ENCODE measurements at regions not wholly inside any gene's neighbourhood (a gene's known extent, or its start where the extent isn't known, plus 50 kb on each side); places are given as distances from the start of the nearest gene placed in this dataset.
A peak's percentile ranks its signal among the peaks of the same experiment; 100 is the strongest.
"Not testable (repeated sequence)": the region's sequence is repeated elsewhere in the genome, so short reads cannot be mapped to it uniquely, and the experiment has no call there.

GRCh38 chrX:43269201-43269600 is 386.9 kb upstream of the MAOA start:
- H3K9me3 Mint-ChIP-seq: peaks cover 3 to 8% (median 4%) of the 10 kb centered on the region in 3 donors

GRCh38 chrX:43277879-43278278 is 378.2 kb upstream of the MAOA start:
- H3K36me3 Mint-ChIP-seq: no peaks in the 10 kb centered on the region
- no peaks in the 10 kb centered on the region for H3K4me1 Mint-ChIP-seq
- no peak overlapping the region for H3K4me3 Mint-ChIP-seq
- H3K9me3 Mint-ChIP-seq: peaks cover 3 to 28% (median 12%) of the 10 kb centered on the region in 3 donors
- no peak overlapping the region for H3K27ac Mint-ChIP-seq
- no peaks in the 10 kb centered on the region for H3K27me3 Mint-ChIP-seq

More at GRCh38 chrX:43269201-43269600, 386.9 kb upstream of the MAOA start:
- Mint-ChIP-seq H3K36me3 (no peaks in the 10 kb centered on the region), H3K27ac (no peak overlapping the region), H3K4me1 (peaks cover 0 to 4% (median 0%) of the 10 kb centered on the region in 3 donors), H3K27me3 (no peaks in the 10 kb centered on the region), H3K4me3 (no peak overlapping the region)

DNA sequence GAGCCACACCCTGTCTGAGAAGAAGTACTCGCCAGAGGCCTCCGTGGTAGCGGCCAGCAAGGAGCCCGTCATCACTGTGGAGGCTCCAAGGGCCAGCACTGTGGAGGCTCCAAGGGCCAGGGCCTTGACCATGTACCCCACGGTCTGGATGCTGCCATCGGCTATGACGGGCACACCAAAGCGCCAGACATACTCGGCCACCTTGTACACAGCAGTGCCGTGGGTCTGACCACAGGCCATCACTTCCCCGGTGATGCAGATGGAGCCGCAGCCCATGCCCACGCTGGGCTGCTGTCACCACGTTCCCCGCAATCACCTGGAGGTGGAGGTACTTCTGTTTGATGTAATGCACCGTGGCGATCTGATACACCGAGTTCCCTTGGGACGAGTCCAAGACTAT is 377.7 kb upstream of the MAOA start:
- Mint-ChIP-seq H3K4me1 (no peaks in the 10 kb centered on the region), H3K27ac (no peak overlapping the region), H3K4me3 (no peak overlapping the region), H3K36me3 (no peaks in the 10 kb centered on the region), H3K27me3 (no peaks in the 10 kb centered on the region), H3K9me3 (peaks cover 1 to 30% (median 12%) of the 10 kb centered on the region in 3 donors)

GRCh38 chrX:43279341-43279808 is 376.7 kb upstream of the MAOA start:
- Mint-ChIP-seq H3K4me1 (no peaks in the 10 kb centered on the region), H3K27ac (no peak overlapping the region), H3K36me3 (no peaks in the 10 kb centered on the region), H3K27me3 (no peaks in the 10 kb centered on the region), H3K4me3 (no peak overlapping the region), H3K9me3 (peaks cover 0 to 26% (median 11%) of the 10 kb centered on the region in 3 donors)

- no peak overlapping the region for H3K4me3 Mint-ChIP-seq
- peaks cover 0 to 2% (median 0%) of the 10 kb centered on the region in 3 donors for H3K4me1 Mint-ChIP-seq
- H3K9me3 Mint-ChIP-seq: peaks cover 0 to 19% (median 9%) of the 10 kb centered on the region in 3 donors
- H3K27ac Mint-ChIP-seq: no peak overlapping the region
- no peaks in the 10 kb centered on the region for H3K36me3 Mint-ChIP-seq
- H3K27me3 Mint-ChIP-seq: no peaks in the 10 kb centered on the region
Observed at GRCh38 chrX:43283187-43283586, 372.9 kb upstream of the MAOA start.

DNA sequence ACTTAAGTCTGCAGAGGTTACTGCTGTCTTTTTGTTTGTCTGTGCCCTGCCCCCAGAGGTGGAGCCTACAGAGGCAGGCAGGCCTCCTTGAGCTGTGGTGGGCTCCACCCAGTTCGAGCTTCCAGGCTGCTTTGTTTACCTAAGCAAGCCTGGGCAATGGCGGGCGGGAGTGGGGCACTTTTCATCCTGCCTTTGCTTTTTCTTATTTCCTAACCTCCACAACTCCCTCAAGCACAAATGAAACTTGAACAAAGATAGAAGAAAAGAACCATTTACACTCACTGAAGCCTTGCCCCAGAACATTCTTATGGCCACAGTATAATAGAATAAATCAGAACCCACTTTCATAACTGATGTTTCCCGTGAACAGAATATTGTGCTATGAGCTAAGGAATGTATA is 344.5 kb upstream of the MAOA start:
- H3K9me3 Mint-ChIP-seq, H3K4me3 Mint-ChIP-seq, H3K27ac Mint-ChIP-seq, H3K36me3 Mint-ChIP-seq, H3K4me1 Mint-ChIP-seq, H3K27me3 Mint-ChIP-seq: not testable (repeated sequence)

- Mint-ChIP-seq H3K27me3 (peaks cover 2% of the 10 kb centered on the region), H3K9me3 (peaks cover 0 to 5% (median 0%) of the 10 kb centered on the region in 3 donors), H3K36me3 (peaks cover 2% of the 10 kb centered on the region), H3K27ac (no peak overlapping the region), H3K4me1 (peaks cover 1 to 5% (median 3%) of the 10 kb centered on the region in 3 donors), H3K4me3 (no peak overlapping the region)
Observed at GRCh38 chrX:43313035-43313434, 343.1 kb upstream of the MAOA start.

- peaks cover 2% of the 10 kb centered on the region for H3K27me3 Mint-ChIP-seq
- H3K4me1 Mint-ChIP-seq: peaks cover 2 to 5% (median 3%) of the 10 kb centered on the region in 3 donors
- peaks cover 0 to 5% (median 0%) of the 10 kb centered on the region in 3 donors for H3K9me3 Mint-ChIP-seq
- H3K27ac Mint-ChIP-seq: no peak overlapping the region
- peak overlapping the region in 1 of 4 donors; percentile 1 for H3K4me3 Mint-ChIP-seq
- peaks cover 2% of the 10 kb centered on the region for H3K36me3 Mint-ChIP-seq
Observed at GRCh38 chrX:43314525-43314924, 341.6 kb upstream of the MAOA start.

DNA sequence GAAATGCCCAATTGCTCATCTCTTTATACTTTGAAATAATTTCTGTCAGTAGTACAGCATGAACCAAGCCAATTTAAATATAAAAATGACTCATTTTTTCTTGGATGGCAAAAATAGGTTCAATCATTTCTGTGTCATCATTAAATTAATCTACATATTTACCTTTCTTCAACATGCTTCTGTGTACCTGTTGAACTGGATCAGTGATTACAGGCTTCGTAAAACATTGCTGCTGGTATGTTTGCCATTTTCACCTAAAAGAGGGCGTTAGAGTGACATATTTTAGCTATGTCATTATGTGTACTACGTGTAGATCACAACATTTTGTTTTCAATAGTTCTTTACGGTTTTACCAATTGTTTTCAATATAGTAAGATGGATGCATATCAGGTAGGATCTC is 340.5 kb upstream of the MAOA start:
- Mint-ChIP-seq H3K36me3 (peaks cover 2% of the 10 kb centered on the region), H3K4me1 (peaks cover 2 to 5% (median 3%) of the 10 kb centered on the region in 3 donors), H3K9me3 (peaks cover 0 to 5% (median 0%) of the 10 kb centered on the region in 3 donors), H3K4me3 (no peak overlapping the region), H3K27ac (no peak overlapping the region), H3K27me3 (peaks cover 2% of the 10 kb centered on the region)

GRCh38 chrX:43316146-43316545 is 340.0 kb upstream of the MAOA start:
- H3K4me3 Mint-ChIP-seq: no peak overlapping the region
- peaks cover 0 to 5% (median 0%) of the 10 kb centered on the region in 3 donors for H3K9me3 Mint-ChIP-seq
- H3K36me3 Mint-ChIP-seq: peaks cover 2% of the 10 kb centered on the region
- peaks cover 2% of the 10 kb centered on the region for H3K27me3 Mint-ChIP-seq
- H3K4me1 Mint-ChIP-seq: peaks cover 2 to 5% (median 3%) of the 10 kb centered on the region in 3 donors
- no peak overlapping the region for H3K27ac Mint-ChIP-seq

DNA sequence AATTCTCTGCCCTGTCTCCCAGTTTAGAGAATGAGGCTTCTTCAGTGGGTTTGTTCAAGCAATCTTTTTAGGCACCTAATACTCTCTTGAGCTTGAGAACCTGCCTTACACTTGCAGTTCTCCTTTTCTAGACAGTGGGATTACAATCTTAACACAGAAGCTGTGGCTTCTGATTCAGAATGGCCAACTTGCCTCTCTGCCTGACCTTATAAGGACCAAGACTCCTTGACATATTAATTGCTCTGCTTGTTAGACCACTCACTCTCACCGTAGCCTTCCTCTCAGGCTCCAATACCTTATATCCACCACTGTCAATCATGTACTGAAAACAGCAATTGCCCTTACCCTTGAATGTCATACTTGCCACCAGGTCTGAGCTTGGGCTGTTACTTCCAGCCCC is 338.7 kb upstream of the MAOA start:
- H3K4me1 Mint-ChIP-seq: peaks cover 2 to 4% (median 3%) of the 10 kb centered on the region in 3 donors

DNA sequence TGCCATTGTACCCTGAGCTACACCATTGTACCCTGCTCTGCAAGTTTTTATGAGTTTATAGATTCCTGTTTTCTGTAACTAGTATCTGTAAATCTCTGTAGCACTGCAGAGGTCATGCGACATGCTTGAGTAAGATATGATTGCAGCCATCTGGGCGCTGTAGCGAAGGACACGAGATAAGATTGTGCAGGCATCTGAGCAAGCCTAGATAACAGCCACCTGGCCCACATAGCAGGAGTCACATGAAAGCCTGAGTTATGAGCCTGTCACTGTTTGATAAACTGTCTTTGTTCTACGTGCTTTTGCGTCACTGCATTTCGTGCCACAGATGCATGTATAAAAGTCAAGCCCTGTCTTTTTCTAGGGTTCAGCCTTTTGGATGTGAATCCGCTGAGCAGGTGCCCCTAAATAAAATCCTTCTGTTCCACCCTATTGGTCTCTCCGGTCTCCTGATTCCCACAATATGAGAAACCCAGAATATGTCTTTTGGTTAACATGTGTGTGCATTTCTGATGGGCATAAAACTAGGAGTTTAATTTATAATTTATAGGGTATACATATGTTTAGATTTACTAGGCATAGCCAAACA is 327.6 kb upstream of the MAOA start:
- H3K4me3 Mint-ChIP-seq: no peak overlapping the region
- H3K27me3 Mint-ChIP-seq: no peaks in the 10 kb centered on the region
- H3K4me1 Mint-ChIP-seq: no peaks in the 10 kb centered on the region
- H3K36me3 Mint-ChIP-seq: no peaks in the 10 kb centered on the region
- H3K9me3 Mint-ChIP-seq: peaks cover 3 to 19% (median 18%) of the 10 kb centered on the region in 3 donors
- no peak overlapping the region for H3K27ac Mint-ChIP-seq

More for the DNA sequence above, 338.7 kb upstream of the MAOA start:
- H3K36me3 Mint-ChIP-seq: no peaks in the 10 kb centered on the region
- no peak overlapping the region for H3K27ac Mint-ChIP-seq
- H3K9me3 Mint-ChIP-seq: no peaks in the 10 kb centered on the region
- peaks cover 2% of the 10 kb centered on the region for H3K27me3 Mint-ChIP-seq
- no peak overlapping the region for H3K4me3 Mint-ChIP-seq

DNA sequence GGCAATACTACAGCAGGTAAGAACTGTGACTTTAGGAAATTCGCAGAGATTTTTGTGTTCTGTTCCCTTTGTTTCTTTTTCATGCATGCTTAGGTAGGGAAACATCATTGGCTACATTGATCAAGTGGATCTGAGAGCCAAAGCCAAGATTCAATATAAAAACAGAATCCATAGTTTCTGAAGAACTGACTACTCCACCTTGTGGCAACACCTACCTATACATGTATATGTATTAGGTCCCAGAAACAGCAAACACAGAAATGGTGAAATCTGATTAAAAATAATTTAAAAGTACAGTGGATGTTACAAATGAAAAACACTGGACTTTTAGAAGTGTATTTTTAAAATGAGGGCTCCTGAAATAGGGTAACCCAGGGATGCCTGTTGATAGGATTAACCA is 322.6 kb upstream of the MAOA start:
- Mint-ChIP-seq H3K4me3 (peak overlapping the region in 1 of 4 donors; percentile 5), H3K36me3 (no peaks in the 10 kb centered on the region), H3K27ac (no peak overlapping the region), H3K9me3 (peaks cover 5 to 14% (median 10%) of the 10 kb centered on the region in 3 donors), H3K4me1 (no peaks in the 10 kb centered on the region), H3K27me3 (no peaks in the 10 kb centered on the region)

GRCh38 chrX:43345166-43345565 is 310.9 kb upstream of the MAOA start:
- Mint-ChIP-seq H3K4me1 (peaks cover 20 to 35% (median 24%) of the 10 kb centered on the region in 3 donors), H3K27ac (no peak overlapping the region), H3K27me3 (no peaks in the 10 kb centered on the region), H3K4me3 (peak overlapping the region in 1 of 4 donors; percentile 37), H3K36me3 (no peaks in the 10 kb centered on the region), H3K9me3 (no peaks in the 10 kb centered on the region)

DNA sequence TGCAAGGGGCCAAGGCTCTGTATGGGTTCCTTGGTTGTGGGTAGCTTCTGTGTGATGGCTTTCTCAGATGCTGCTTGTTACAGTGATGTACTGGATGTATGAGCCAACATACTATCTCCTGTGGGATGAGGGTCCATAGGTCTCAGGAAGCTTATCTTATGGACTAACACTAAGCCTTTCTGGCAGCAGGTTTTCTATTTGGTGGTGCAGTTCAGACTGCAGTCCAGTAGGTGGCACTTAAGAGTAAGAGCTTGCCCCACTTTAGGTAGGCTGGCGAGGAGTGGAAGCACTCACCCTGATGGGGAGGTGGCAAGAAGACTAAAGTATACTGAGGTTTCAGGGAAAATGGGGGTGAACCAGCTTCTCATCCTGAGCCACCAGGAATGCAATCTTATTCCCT is 306.7 kb upstream of the MAOA start:
- no peak overlapping the region for H3K4me3 Mint-ChIP-seq
- H3K27me3 Mint-ChIP-seq: peaks cover 1% of the 10 kb centered on the region
- no peaks in the 10 kb centered on the region for H3K36me3 Mint-ChIP-seq
- H3K27ac Mint-ChIP-seq: peak overlapping the region in 1 of 3 donors; percentile 35
- H3K4me1 Mint-ChIP-seq: peaks cover 18 to 27% (median 25%) of the 10 kb centered on the region in 3 donors
- H3K9me3 Mint-ChIP-seq: no peaks in the 10 kb centered on the region

- H3K27ac Mint-ChIP-seq: no peak overlapping the region
- no peaks in the 10 kb centered on the region for H3K9me3 Mint-ChIP-seq
- peaks cover 1% of the 10 kb centered on the region for H3K27me3 Mint-ChIP-seq
- peaks cover 7 to 16% (median 13%) of the 10 kb centered on the region in 3 donors for H3K4me1 Mint-ChIP-seq
- no peaks in the 10 kb centered on the region for H3K36me3 Mint-ChIP-seq
- no peak overlapping the region for H3K4me3 Mint-ChIP-seq
Observed at GRCh38 chrX:43350935-43351334, 305.2 kb upstream of the MAOA start.

Measured in IgD-negative memory B cell (primary cell).